Kidney capillary endothelial cell (primary cell): ENCODE measurements at regions not wholly inside any gene's neighbourhood (a gene's known extent, or its start where the extent isn't known, plus 50 kb on each side); places are given as distances from the start of the nearest gene placed in this dataset.

Experiments used
- DNase-seq: peaks from one replicate; pipeline ENCODE4 v3.0.0-alpha.2; 2018; ENCODE audit warnings: low spot score

DNA sequence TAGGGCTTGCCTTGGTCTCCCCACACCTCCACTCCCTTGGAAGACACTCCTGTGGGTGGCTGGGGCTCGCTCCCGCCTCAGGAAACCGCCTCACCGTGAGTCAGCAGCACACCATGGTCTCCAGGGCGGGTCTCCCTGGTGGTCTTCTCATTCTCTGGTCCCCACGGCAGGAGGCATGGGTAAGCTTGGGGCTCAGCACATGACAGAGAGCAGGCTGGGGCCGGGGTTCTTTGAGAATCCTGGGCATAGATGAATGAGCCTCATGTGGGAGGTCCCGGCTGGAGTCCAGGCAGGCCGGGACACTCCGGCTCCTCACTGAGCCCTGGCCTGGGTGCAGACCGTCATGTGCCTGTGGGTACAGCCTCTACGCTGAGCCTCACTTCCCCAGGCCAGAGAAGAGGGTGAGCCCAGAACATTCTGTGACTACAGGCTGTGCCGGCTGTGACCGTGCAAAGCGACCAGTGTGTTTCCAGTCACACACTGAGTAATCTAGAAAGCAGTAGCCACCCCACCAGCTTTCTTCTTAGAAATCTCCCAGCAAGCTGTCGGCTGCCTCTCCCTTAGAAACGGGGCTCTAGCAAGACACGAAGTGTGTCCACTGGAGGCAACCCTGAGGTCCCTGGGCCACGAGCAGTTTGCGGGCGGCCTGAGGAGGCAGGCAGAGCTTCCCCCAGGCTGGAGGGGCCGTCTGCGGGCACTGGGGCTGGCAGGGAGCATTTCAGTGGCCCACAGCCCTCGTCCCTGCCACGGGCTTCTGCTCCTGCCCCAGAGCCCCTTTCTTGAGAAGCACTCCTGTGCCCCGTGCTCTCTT is 93.1 kb downstream of the RHOB start:
- no peak for DNase-seq

GRCh38 chr2:20540587-20541293 is 93.9 kb downstream of the RHOB start:
- DNase-seq, result no peak

DNA sequence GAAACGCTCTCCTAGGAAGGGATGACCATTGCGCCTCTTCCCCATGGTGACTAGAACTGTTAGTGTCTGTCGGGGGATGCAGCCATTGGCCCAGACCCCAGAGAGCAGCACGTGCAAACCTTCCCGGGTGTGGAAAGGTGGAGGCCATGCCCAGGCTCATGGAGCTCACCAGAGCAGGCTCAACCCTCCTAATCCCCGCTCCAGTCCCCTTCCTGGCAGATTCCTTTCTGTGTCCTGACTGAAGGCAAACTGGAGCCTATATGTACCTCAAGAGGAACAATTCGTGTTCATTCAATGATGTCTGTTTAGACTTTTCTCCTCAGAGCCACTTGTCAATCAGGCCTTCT is 94.4 kb downstream of the RHOB start:
- DNase-seq, result no peak

GRCh38 chr2:20541651-20542050 is 94.8 kb downstream of the RHOB start:
- DNase-seq, result no peak

DNA sequence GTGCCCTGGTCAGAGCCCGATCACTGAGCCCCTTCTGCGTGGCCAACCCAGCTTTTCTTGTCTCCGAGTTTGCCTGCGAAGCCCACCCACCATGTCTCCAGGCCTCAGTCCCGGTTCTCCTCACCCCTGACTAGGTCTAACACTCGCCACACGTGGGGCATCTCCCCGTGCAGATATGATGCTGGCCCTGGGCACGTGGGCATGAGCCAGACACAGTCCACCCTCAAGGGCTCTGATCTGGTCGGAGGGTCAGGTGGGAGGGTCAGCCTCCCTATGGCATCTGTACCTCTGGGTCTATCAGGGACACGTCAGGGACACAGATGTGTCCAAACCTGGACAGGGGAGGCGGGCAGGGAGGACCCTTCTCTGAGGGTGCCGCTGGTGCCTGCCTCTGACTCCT is 95.4 kb downstream of the RHOB start:
- no peak for DNase-seq

DNA sequence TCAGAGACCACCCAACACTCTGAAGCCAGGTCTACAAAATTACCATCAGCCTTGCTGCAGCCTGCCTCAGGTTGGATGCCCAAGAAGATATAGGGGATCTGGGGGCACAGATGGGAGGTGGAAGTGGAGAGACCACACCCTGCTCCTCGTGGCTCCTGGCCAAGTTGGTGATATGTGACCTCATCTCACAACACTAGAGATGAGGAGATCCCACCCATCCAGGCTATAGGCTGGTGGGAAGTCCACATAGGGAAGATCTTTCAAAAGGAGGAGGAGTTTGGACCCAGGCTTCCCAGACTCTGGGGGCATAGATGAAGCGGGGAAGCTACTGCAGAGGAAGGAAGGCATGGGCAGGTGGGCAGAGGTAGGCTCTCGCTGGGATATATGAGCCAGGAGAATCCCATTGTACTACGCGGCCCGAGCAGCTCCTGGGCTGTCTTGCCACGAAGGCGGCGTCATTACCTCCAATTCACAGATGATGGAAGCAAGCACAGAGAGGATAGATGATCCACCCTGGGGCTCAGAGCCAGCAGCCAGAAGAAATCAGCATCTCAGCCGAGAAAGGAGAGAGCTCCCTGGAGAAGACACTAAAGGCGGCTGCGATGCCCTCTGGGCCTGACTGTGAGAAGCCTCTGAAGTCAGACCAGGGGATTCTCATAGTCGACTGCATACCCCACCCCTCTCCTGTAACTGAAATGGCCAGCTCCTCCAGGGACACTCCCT is 96.0 kb downstream of the RHOB start:
- DNase-seq, result no peak

DNA sequence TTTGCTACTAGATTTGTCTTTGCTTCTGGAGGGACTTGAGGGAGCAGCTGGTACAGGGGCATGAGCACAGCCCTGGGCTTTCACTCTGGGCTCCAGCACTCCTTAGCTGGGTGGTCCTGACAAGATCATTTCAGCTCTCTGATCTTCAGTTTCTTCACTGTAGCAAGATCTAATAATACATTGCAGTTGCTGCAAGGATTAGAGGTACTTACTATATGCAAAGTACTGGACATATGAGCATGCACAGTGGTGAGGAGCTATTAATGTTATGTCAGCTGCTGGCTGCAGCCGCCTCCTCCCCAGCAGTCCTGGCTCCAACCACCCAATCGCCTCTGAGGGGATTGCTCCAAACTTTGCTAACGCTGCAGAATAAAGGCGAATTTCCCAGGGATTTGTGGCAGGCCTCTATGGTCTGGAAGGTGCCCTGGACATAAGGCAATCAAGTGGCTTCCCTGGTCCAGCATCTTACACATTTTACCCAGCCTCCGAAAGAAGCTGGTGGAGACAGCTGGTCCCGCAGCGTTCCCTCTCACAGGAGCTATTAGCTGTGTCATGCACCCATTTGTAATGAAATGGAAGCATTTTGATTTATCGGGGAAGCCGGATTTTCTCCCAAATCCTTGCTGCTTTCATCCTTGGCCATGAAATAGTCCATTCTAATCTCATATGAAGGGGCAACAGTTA is 96.7 kb downstream of the RHOB start:
- DNase-seq, result no peak

DNA sequence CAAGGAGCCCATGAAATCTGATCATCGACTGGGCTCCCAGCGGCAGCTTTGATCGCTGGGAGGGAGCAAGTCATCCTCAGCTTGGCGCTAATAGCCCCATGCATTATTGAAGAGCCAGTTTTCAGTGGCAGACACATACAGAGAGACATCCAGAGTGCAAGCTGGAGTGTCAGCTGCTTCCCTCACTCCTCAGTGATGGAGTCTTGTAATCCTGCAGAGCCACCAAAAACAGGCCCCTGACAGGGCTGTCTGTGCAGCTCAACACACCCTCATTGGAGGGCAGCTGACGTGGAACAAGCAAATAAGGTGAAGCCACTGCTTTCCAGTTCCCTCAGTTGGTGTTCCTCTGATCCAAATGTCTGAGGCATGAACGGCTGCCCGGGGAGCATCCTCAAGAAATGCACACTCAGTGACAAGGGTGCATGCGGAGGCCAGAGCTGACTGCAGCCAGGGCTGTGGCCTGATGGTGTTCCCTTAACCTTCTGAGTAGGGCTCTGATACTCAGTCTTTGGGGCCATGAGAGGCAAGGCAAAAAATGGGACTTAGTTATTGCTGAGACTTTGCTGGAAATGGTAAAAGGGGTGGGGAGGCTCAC is 97.4 kb downstream of the RHOB start:
- DNase-seq, result no peak

DNA sequence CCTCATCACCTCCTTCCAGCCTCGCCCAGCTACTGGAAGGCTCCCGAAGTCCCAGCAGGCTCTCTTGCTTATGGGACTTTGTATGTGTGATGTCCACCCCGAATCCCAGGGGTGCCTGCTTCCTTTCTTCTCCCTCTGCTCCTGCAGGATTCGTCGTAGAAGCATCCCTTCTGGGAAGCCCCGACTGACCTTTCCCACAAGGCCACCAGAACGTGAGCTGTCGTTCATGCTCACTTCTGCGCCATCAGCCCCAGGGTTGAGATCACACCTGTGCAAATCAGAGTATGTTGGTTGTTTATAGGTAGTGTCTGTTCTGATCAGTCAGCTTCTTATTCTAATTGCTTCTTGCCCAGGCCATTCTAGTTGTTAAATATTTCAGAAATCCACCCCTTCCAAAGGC is 101.8 kb downstream of the HS1BP3 start:
- no peak for DNase-seq

DNA sequence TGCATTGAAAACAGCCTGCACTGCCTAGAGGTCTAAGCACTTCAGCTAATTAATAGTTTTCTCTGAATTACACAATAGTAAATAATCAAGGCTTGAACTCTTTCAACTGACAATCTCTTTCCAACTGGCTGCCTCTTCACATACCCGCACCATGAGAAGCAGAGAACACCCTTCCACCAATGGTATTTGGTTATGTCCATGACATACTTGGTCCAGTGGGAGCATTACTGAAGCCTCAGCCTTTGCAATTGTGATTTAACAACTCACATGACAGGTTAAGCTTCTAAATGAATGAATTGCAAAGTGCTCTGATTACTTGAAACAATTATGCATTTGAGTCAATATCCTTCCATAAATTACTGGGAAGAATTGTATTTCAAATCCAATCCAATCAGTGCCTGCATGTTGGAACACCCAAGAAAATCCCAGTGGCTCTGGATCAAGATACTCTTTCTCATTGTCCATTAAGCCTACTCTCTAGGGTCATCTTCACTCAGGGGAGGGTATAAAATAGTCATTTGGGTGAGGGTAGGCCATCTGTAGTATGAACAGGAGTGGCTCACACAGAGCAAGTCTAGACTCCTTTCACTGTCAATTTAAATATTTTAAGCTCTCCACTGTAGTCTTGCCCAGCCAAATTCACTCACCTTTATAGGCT is 101.1 kb downstream of the HS1BP3 start:
- no peak for DNase-seq

GRCh38 chr2:20551260-20551944 is 99.5 kb downstream of the HS1BP3 start:
- no peak for DNase-seq

GRCh38 chr2:20551945-20552328 is 99.0 kb downstream of the HS1BP3 start:
- no peak for DNase-seq

- DNase-seq, result no peak
Observed at GRCh38 chr2:20552847-20553246, 98.1 kb downstream of the HS1BP3 start.

DNA sequence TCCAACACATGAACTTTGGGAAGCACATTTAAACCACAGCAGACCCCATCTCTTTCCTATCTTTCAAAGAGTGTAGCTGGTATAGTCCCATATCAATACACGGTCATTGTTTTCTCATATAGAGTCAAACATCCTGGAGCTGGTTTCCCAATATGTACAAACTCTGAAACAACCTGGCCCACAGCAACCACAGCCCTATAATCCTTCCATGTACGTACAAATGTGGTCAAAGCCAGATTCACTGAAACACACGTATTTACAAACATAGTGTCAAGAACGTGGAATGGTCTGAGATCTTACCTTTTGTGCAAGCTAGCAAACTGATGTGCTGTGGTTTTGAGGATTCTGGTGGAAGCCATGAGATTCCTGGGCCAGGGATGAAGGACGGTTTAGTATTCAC is 97.3 kb downstream of the HS1BP3 start:
- DNase-seq, result no peak

- no peak for DNase-seq
Observed at GRCh38 chr2:20555954-20556353, 94.9 kb downstream of the HS1BP3 start.

DNA sequence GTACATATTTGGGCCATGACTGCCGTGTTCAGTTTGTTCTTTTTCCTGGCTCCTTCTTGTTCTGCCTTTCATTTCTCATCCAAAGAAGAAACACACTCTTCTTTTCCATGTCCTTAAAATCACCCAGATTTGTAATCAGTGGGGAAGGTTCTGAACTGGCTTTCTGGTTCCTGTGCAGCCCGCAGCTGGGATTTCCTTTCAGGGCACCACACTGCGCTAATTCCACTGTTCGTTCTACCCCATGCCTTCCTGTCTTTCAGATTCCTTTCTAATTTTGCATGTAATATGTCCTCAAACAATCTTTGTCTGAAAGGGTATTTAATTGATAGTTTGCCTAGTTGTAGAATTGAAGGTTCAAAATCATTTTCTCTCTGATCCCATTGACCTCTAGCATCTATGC is 94.1 kb downstream of the HS1BP3 start:
- DNase-seq, result no peak

DNA sequence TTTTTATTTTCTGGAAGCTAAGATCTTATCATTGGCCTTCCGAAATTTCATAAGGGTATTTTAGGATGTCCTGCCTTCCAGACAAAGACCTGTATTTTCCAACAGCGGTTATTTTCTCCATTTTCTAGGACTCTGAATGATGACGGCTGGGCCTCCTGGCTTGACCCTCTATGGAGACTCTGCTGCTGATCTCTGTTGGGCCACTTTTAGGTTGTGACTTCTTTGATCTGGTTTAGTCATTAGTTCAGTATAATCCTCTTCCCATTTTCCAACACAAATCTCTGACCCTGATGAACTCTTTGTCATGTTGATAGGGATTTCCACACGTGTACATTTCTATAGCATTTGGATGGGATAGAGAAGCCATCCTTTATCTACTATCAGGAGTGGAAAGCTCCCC is 93.7 kb downstream of the HS1BP3 start:
- no peak for DNase-seq

- DNase-seq, result no peak
Observed at GRCh38 chr2:20557635-20558034, 93.3 kb downstream of the HS1BP3 start.

DNA sequence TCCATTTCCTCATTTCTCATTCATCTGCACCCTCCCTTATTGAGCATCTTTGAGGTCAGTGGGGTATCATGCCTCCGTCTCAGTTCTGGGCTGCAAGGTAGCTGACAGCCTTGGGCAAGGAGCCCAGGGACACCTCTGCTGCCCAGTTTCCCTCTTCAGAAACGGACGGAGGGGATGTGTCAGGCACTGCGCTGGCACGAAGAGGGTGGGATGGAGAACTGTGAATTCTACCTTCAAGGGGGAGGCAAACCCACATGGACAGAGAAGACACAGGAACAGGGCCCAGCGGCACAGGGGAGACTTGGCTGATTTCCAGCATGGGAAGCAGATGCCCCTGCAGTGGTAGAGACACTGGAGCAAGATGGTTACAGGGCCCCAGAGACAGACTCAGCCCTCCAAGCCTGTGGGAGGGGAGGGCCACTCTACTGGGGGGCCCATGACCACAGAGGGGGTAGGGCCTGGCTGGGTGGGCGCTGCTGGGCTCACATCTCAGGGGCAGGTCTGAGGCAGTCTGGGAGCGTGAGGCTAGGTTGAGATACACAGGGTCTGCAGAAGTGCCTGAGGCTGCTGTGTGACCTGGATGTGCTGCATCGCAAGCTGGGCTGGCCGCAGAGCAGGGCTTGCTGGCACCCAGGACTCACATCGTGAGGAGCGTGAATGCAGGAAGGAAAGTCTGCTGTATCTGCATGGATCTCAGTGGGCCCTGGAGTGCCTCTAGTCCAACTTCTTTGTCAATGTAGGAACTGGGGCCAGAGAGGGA is 92.3 kb downstream of the HS1BP3 start:
- no peak for DNase-seq

DNA sequence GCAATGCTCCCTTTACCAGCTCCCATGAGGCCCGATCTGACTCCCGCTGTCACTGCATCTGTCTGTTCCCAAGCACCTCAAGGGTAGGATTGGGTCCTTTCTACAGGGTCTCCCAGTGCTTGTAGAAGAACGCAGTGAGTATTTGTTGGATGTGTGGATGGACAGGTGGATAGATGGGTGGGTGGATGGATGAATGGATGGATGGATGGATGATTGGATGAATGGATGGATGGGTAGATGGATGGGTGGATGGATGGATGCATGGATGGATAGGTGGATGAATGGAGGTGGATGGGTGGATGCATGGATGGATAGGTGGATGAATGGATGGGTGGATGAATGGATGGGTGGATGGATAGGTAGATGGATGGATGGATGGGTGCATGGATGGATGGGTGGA is 91.6 kb downstream of the HS1BP3 start:
- DNase-seq, result no peak
